Astrocyte (in vitro differentiated cells and primary cell): ENCODE measurements at regions not wholly inside any gene's neighbourhood (a gene's known extent, or its start where the extent isn't known, plus 50 kb on each side); places are given as distances from the start of the nearest gene placed in this dataset.

Experiments used
- DNase-seq: peaks from one replicate; pipeline ENCODE4 v3.0.0-alpha.2; 2010; ENCODE audit warnings: low read depth
- FAIRE-seq: peaks from 2 replicates; lab custom pipeline; 2011; peaks lifted over from hg19 to GRCh38; lab: Jason Lieb, UNC
- H2AFZ ChIP-seq: 2 replicates; pipeline ENCODE4 v1.6.0; 2012; ENCODE audit warnings: low read depth, low read length, inconsistent platforms
- H3K27ac ChIP-seq: 2 replicates; pipeline ENCODE4 v1.5.1; 2011; ENCODE audit warnings: low read depth, low read length, inconsistent platforms
- H3K27me3 ChIP-seq: 2 replicates; pipeline ENCODE4 v1.6.0; 2011; ENCODE audit warnings: low read length, inconsistent platforms; ENCODE audit not compliant: insufficient read depth
- H3K36me3 ChIP-seq: 2 replicates; pipeline ENCODE4 v1.5.1; 2011; ENCODE audit warnings: low read length, inconsistent platforms; ENCODE audit not compliant: insufficient read depth
- H3K4me1 ChIP-seq: 2 replicates; pipeline ENCODE4 v1.5.1; 2011; ENCODE audit warnings: low read length, inconsistent platforms; ENCODE audit not compliant: insufficient read depth
- H3K4me2 ChIP-seq: 2 replicates; pipeline ENCODE4 v1.6.0; 2012; ENCODE audit warnings: low read length, inconsistent platforms
- H3K4me3 ChIP-seq: 2 replicates; pipeline ENCODE4 v1.5.1; 2011; ENCODE audit warnings: low read depth, mild to moderate bottlenecking, low read length, inconsistent platforms; ENCODE audit not compliant: insufficient read depth
- H3K79me2 ChIP-seq: 2 replicates; pipeline ENCODE4 v1.6.0; 2012; ENCODE audit warnings: mild to moderate bottlenecking, low read length, inconsistent platforms; ENCODE audit not compliant: insufficient read depth
- H3K9ac ChIP-seq: 2 replicates; pipeline ENCODE4 v1.6.0; 2012; ENCODE audit warnings: mild to moderate bottlenecking, low read length, inconsistent platforms
- H3K9me3 ChIP-seq: 2 replicates; pipeline ENCODE4 v1.5.1; 2012; ENCODE audit warnings: low read depth, mild to moderate bottlenecking, low read length, inconsistent platforms; ENCODE audit not compliant: insufficient read depth
- H4K20me1 ChIP-seq: 2 replicates; pipeline ENCODE4 v1.6.0; 2012; ENCODE audit warnings: low read length, inconsistent platforms; ENCODE audit not compliant: insufficient read depth
- H3K27ac Mint-ChIP-seq: one replicate; pipeline ENCODE4 v1.8.0; 2021; ENCODE audit warnings: mild to moderate bottlenecking, mixed read lengths; ENCODE audit not compliant: unreplicated experiment
- H3K27me3 Mint-ChIP-seq: one replicate; pipeline ENCODE4 v1.8.0; 2021; ENCODE audit warnings: low read depth, mixed read lengths; ENCODE audit not compliant: unreplicated experiment
- H3K36me3 Mint-ChIP-seq: one replicate; pipeline ENCODE4 v1.8.0; 2021; ENCODE audit warnings: low read depth, mixed read lengths; ENCODE audit not compliant: unreplicated experiment
- H3K4me1 Mint-ChIP-seq: one replicate; pipeline ENCODE4 v1.8.0; 2021; ENCODE audit warnings: low read depth, mixed read lengths; ENCODE audit not compliant: unreplicated experiment
- H3K4me3 Mint-ChIP-seq: one replicate; pipeline ENCODE4 v1.8.0; 2021; ENCODE audit warnings: mild to moderate bottlenecking, moderate library complexity, mixed read lengths; ENCODE audit not compliant: unreplicated experiment
- H3K9me3 Mint-ChIP-seq: one replicate; pipeline ENCODE4 v1.8.0; 2021; ENCODE audit warnings: mild to moderate bottlenecking, mixed read lengths; ENCODE audit not compliant: unreplicated experiment
- EZH2 ChIP-seq: IDR thresholded peaks from 2 replicates; pipeline ENCODE4 v1.6.1; 2012; ENCODE audit warnings: mild to moderate bottlenecking, low read length, inconsistent platforms; ENCODE audit not compliant: insufficient read depth
- TF ChIP-seq, protein P1 (sequence below): IDR thresholded peaks from 2 replicates; pipeline ENCODE4 v1.5.1; 2011; ENCODE audit warnings: low read depth, mild to moderate bottlenecking, inconsistent platforms, low read length, moderate library complexity; ENCODE audit not compliant: insufficient read depth

DNA sequence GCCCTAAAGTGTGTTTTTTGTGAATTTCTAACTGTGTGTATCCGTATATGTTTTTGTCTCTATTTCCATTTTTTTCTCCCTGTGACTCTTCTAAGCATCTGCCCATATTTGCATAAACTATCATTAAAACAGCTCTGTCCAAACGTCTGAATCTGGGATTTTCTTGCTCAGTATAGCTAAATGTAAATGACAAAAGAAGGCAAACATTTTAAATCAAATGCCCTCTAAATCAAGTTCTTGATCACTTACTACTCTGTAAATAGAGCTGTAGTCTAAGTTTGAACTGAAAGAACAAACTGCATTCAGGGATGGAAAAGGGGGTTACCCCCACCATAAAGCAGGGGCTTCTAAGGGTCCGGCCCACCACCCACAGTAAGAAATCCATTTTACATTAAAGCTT, 432.0 kb upstream of the FAM241A start:
- Mint-ChIP-seq H3K4me3 (no peak overlapping the region), H3K9me3 (no peaks in the 10 kb centered on the region), H3K36me3 (no peaks in the 10 kb centered on the region), H3K27me3 (no peaks in the 10 kb centered on the region), H3K4me1 (no peaks in the 10 kb centered on the region), H3K27ac (no peak overlapping the region)
- no peak overlapping the region for H3K4me2 ChIP-seq
- no peak overlapping the region for H3K27ac ChIP-seq
- no peak for TF ChIP-seq EZH2
- TF ChIP-seq, protein P1, sequence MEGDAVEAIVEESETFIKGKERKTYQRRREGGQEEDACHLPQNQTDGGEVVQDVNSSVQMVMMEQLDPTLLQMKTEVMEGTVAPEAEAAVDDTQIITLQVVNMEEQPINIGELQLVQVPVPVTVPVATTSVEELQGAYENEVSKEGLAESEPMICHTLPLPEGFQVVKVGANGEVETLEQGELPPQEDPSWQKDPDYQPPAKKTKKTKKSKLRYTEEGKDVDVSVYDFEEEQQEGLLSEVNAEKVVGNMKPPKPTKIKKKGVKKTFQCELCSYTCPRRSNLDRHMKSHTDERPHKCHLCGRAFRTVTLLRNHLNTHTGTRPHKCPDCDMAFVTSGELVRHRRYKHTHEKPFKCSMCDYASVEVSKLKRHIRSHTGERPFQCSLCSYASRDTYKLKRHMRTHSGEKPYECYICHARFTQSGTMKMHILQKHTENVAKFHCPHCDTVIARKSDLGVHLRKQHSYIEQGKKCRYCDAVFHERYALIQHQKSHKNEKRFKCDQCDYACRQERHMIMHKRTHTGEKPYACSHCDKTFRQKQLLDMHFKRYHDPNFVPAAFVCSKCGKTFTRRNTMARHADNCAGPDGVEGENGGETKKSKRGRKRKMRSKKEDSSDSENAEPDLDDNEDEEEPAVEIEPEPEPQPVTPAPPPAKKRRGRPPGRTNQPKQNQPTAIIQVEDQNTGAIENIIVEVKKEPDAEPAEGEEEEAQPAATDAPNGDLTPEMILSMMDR = no peak
- H3K9ac ChIP-seq = no peak overlapping the region
- H3K4me3 ChIP-seq = no peak overlapping the region
- H2AFZ ChIP-seq = no peak overlapping the region
- no peak for DNase-seq
- no peaks in the 10 kb centered on the region for H3K79me2 ChIP-seq
- no peaks in the 10 kb centered on the region for H3K36me3 ChIP-seq
- H4K20me1 ChIP-seq = no peaks in the 10 kb centered on the region
- no peaks in the 10 kb centered on the region for H3K27me3 ChIP-seq
- no peak for FAIRE-seq
- H3K9me3 ChIP-seq = no peaks in the 10 kb centered on the region
- no peaks in the 10 kb centered on the region for H3K4me1 ChIP-seq

DNA sequence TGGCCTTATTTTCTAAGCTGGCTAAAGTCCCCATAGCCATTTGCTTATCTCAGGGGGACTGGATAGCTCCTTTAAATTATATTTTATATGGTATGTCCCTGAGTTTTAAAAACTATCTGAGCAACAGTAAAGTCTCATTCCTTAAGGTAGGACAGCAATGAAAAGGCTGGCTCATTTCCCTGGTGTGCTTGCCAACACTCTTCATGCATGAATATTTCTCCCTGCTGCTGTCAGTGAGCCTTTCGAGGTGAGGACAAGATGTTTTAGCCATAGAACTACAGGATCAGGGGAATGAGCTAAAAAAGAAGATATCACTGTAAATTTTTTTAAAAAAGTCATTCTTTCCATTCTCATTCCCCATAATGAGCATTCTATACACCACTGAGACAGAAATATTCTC, 427.3 kb upstream of the FAM241A start:
- no peaks in the 10 kb centered on the region for H3K36me3 Mint-ChIP-seq
- TF ChIP-seq, protein P1 = no peak
- no peak for TF ChIP-seq EZH2
- H3K4me3 ChIP-seq = no peak overlapping the region

GRCh38 chr4:111718763-111719559, 426.3 kb upstream of the FAM241A start:
- Histone ChIP-seq H3K9ac (no peak overlapping the region), H3K27me3 (no peaks in the 10 kb centered on the region), H3K4me3 (no peak overlapping the region), H3K4me1 (no peaks in the 10 kb centered on the region), H3K79me2 (no peaks in the 10 kb centered on the region), H2AFZ (no peak overlapping the region), H3K9me3 (no peaks in the 10 kb centered on the region), H3K36me3 (no peaks in the 10 kb centered on the region), H3K27ac (no peak overlapping the region), H3K4me2 (no peak overlapping the region), H4K20me1 (no peaks in the 10 kb centered on the region)
- Mint-ChIP-seq H3K36me3 (no peaks in the 10 kb centered on the region), H3K27me3 (no peaks in the 10 kb centered on the region), H3K27ac (no peak overlapping the region), H3K4me1 (no peaks in the 10 kb centered on the region), H3K9me3 (no peaks in the 10 kb centered on the region), H3K4me3 (no peak overlapping the region)
- no peak for TF ChIP-seq EZH2
- TF ChIP-seq, protein P1 = no peak
- FAIRE-seq (no peak), DNase-seq (no peak)

More for the DNA sequence above, 427.3 kb upstream of the FAM241A start:
- Mint-ChIP-seq H3K27me3 (no peaks in the 10 kb centered on the region), H3K4me1 (no peaks in the 10 kb centered on the region), H3K27ac (no peak overlapping the region), H3K9me3 (no peaks in the 10 kb centered on the region), H3K4me3 (no peak overlapping the region)
- no peak overlapping the region for H3K27ac ChIP-seq
- no peak overlapping the region for H2AFZ ChIP-seq
- H3K9me3 ChIP-seq = no peaks in the 10 kb centered on the region
- no peak overlapping the region for H3K9ac ChIP-seq
- no peaks in the 10 kb centered on the region for H3K79me2 ChIP-seq
- H3K36me3 ChIP-seq = no peaks in the 10 kb centered on the region
- H3K27me3 ChIP-seq = no peaks in the 10 kb centered on the region
- H3K4me2 ChIP-seq = no peak overlapping the region
- H3K4me1 ChIP-seq = no peaks in the 10 kb centered on the region
- FAIRE-seq = no peak
- no peaks in the 10 kb centered on the region for H4K20me1 ChIP-seq
- DNase-seq = peak; percentile 11
